ENCODE measurements at regions not wholly inside any gene's neighbourhood (a gene's known extent, or its start where the extent isn't known, plus 50 kb on each side); places are given as distances from the start of the nearest gene placed in this dataset.
"Not testable (repeated sequence)": the region's sequence is repeated elsewhere in the genome, so short reads cannot be mapped to it uniquely, and the experiment has no call there.

DNA sequence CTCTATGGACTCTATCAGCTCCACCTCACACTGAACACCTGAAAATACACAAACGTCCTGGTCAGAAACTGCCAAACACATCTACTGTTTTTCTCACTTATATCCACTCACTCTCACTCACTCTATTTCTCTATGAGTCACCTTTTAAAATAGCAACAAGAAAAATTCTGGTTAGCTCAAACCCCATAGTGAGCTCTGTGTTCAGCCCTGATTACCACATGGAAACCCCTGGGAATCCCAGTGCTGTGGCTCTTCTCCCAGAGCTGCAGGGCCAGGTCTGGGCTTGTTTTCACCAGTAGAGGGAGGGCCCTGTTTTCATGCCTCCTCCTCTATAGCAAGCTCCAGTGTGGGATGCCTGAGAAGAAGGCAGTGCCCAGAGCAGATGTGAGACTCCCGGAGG, 1126.1 kb downstream of the TMEM121 start:
- DNase-seq (ENCODE audit: low read depth, low spot score) = no peak

- DNase-seq (ENCODE audit: low read depth, low spot score) = peak; percentile 27
Observed at GRCh38 chr14:106657460-106657859, 1131.1 kb downstream of the TMEM121 start.

GRCh38 chr14:106658066-106658860, 1131.9 kb downstream of the TMEM121 start:
- not testable (repeated sequence) for DNase-seq (ENCODE audit: low read depth, low spot score)

DNA sequence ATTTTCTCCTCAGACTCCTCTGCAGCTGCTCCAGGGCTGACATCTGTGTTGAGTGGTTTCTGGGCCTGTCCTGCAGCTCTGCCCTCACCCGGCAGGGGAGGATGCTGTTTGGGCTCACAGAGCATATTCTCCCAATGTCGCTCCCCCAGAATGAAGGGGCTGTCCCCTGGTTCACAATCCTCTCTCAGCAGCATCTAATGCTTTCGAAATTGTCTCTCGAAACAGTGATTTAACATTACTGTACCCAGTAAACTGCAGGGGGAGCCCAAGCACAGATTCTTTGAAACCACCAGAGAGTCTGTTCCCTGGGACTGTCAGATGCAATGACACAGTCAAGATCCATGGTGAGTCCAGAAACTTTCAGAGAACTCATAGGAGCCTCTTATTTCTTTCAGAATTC, 1135.2 kb downstream of the TMEM121 start:
- not testable (repeated sequence) for DNase-seq (ENCODE audit: low read depth, low spot score)

- DNase-seq (ENCODE audit: low read depth, low spot score) = no peak
Observed at GRCh38 chr14:106662936-106663550, 1136.7 kb downstream of the TMEM121 start.

DNA sequence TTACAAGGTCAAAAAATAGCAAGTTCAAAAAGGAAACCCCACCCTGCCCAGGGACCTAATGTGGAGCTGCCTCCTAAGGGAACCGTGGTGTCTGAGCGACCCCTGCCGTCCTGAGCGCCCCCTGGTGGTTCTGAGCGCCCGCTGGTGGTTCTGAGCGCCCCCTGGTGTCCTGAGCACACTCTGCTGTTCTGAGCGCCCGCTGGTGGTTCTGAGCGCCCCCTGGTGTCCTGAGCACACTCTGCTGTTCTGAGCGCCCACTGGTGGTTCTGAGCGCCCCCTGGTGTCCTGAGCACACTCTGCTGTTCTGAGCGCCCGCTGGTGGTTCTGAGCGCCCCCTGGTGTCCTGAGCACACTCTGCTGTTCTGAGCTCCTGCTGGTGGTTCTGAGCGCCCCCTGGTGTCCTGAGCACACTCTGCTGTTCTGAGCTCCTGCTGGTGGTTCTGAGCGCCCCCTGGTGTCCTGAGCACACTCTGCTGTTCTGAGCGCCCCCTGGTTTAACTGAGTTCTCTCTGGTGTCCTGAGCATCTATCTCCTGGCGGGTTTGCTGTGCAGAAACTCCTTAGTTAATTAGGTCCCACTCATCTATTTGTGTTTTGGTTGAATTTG, 1137.5 kb downstream of the TMEM121 start:
- DNase-seq (ENCODE audit: low read depth, low spot score) = peak; percentile 10

- no peak for DNase-seq (ENCODE audit: low read depth, low spot score)
Observed at GRCh38 chr14:106665814-106666213, 1139.4 kb downstream of the TMEM121 start.

- no peak for DNase-seq (ENCODE audit: low read depth, low spot score)
Observed at GRCh38 chr14:106666341-106666740, 1140.0 kb downstream of the TMEM121 start.

DNA sequence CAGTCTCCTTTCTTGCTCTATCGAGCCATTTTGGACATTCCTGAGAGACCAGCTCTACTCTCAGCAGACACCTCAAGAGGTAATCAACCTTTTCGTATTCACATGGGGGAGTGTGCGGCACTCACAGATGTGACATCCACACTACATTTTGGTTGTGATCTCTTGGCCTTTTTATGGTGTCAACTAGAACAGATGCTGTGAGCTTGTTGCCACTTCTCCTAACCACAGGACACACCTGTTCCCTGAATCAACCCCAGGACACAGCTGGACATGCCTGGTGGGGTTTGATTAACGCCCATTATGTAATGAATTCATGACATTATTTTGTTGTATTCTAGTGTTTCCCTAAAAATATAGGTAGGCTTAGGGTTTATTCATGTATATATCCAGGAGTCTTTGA, 1143.6 kb downstream of the TMEM121 start:
- no peak for DNase-seq (ENCODE audit: low read depth, low spot score)

DNA sequence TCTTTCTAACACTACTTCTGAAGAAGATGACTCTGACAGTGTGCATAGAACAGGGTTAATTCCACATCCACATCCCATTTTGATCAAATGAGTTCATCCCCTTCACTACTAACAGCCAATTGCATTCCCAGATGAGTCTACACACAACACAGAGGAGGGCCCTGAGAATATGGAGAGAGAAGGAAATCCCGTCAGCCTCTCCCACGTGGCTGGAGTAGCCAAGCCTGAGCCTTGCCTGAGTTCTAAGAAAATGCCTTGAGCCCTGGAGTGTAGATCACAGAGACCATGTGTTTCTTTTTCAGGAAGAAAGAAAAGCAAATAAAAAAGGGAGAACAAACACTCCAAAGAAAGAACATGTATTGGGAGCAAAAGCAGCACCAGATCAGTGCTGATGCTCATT, 1147.7 kb downstream of the TMEM121 start:
- not testable (repeated sequence) for DNase-seq (ENCODE audit: low read depth, low spot score)

GRCh38 chr14:106674509-106675125, 1148.2 kb downstream of the TMEM121 start:
- not testable (repeated sequence) for DNase-seq (ENCODE audit: low read depth, low spot score)

DNA sequence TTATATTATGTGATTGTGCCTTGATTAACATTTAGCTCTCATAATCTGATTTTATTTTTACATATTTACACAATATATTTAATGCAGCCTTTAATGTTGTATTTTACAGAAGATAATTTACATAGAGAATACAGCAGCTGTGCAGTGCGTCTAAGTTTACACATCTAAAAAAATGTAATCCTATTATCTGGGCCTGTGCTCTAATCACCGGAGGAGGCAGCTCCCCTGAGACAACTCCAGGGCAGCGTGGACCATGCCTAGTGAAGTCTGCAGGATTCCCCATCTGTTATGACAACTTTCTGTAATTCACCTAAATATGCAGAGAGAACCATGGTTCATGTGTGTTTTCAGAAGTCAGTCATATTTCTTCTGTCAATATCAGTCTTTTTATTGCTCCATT, 1149.3 kb downstream of the TMEM121 start:
- DNase-seq (ENCODE audit: low read depth, low spot score) = not testable (repeated sequence)

- no peak for DNase-seq (ENCODE audit: low read depth, low spot score)
Observed at GRCh38 chr14:106679776-106680175, 1153.4 kb downstream of the TMEM121 start.

- DNase-seq (ENCODE audit: low read depth, low spot score) = no peak
Observed at GRCh38 chr14:106681161-106681560, 1154.8 kb downstream of the TMEM121 start.

DNA sequence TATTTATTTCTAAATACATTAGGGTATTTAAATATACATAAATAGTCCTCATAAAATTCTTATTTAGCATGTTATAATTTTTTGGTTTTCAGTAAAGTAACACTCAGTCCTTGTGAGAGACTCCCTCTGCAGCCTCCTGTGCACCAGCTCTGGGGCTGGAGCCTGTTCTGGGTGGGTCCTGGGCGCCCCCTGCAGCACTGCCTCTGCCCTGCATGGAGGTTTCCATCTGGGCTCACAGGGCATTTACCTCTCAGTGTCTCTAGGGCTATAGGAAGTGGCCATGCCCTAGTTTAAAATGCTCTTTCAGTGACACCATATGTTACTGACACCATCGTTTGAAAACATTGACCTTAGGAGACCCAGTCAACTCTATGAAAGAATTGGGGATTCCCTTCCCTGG, 1155.2 kb downstream of the TMEM121 start:
- no peak for DNase-seq (ENCODE audit: low read depth, low spot score)

- no peak for DNase-seq (ENCODE audit: low read depth, low spot score)
Observed at GRCh38 chr14:106683631-106684030, 1157.2 kb downstream of the TMEM121 start.

- DNase-seq (ENCODE audit: low read depth, low spot score) = no peak
Observed at GRCh38 chr14:106686533-106686932, 1160.2 kb downstream of the TMEM121 start.

DNA sequence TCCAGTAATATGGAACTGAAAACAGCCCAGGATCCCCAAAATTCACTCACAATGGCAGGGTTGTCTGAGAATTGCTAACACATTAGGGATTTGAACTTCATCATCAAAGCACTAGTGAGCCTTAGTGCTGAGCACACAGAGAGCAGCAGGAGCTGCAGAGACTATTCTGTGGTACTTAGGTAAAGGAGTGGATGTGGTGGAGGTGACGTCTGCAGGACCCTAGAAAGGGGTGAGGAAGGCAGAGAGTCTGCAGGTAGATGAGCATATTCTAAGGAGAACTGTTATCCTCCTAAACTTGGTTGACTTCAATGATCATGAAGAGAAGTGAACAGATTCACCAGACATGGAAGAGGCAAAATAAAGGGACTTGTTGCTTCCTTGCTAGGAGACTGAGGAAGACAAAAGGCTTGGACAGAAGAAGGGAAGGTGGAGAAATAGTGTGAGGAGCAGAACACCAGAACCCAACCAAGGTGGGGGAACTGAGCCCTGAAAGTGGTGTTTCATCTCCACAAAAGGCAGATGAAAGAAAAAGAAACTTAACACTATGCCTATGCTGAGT, 1164.0 kb downstream of the TMEM121 start:
- no peak for DNase-seq (ENCODE audit: low read depth, low spot score)

GRCh38 chr14:106691601-106692291, 1165.4 kb downstream of the TMEM121 start:
- DNase-seq (ENCODE audit: low read depth, low spot score) = peak; percentile 35

DNA sequence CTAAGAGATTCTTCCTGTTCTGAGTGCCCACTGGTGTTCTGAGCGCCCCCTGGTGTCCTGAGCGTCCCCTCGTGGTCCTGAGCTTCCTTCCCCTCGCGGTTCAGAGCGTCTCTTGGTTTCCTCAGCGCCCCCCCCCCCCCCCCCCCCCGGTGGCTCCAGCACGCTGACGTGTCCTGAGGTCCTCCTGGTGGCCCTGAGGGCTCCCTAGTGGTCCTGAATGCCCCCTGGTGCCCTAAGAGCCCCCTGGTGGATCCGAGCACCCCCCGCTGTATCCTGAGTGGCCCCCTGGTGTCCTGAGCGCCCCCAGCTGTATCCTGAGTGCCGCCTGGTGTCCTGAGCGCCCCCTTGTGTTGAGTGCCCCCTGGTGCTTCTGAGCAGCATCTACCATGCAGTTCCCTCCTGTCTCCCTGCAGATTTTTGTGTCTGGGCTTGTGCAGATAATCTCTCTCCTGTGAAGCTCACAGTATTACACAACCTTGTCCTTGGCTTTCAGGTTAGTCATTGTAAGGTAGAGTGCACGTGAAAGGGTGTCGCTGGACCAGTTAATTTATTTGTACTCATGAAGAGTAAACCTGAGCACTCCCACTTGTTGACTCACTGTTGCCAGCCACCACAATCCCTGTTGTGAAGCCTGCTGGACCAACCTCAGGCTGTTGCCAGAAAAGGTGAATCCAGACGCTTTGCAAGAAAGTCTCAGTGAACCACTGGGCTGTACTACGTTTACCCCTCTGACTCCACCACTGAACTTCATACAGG, 1168.4 kb downstream of the TMEM121 start:
- DNase-seq (ENCODE audit: low read depth, low spot score) = peak; percentile 63

Measured in activated naive CD8-positive, alpha-beta T cell treated with anti-CD3 and anti-CD28 coated beads, Interleukin-2, amount 50 U/mL, for 16 hours (primary cell).